ENCODE measurements at regions not wholly inside any gene's neighbourhood (a gene's known extent, or its start where the extent isn't known, plus 50 kb on each side); places are given as distances from the start of the nearest gene placed in this dataset.

DNA sequence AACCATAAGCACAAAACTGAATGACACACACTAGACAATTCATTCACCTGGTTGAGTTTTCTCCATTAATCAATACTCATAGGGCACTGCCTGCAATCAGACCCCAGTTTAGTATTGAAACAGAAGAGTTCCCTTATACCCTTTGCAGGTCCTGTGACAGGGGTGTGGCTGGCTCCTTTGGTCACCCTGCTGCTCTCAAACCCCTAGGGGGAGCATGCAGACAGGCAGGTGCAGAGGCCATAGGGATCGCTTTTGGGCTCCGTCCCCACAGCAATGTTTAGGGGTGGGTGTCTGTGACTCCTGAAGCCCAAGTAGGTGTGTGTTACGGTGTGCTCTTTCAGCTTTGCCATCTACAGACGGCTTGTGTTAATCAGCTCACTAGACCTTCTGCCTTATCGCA is 210.4 kb downstream of the CENPW start:
- no peak for TF ChIP-seq CTCF (conservative IDR thresholded peaks at IDR 0.05)
- TF ChIP-seq EZH2 (IDR thresholded peaks at IDR 0.05; ENCODE audit: low read depth) = no peak

Data from PC-9 (cell line).